Prostate gland (tissue), 2 donors: ENCODE measurements at regions not wholly inside any gene's neighbourhood (a gene's known extent, or its start where the extent isn't known, plus 50 kb on each side); places are given as distances from the start of the nearest gene placed in this dataset.

ENCODE experiments used
- DNase-seq: peaks from one replicate; pipeline ENCODE4 v3.0.0-alpha.2; 2019; ENCODE audit warnings: low spot score
- H3K27ac ChIP-seq, 2 donors: fragments of 200-600 bp; sonication (generic); 2 replicates each; pipeline ENCODE4 v1.5.1; 2017 to 2019
- H3K27me3 ChIP-seq: fragments of 200-600 bp; sonication (generic); replicated peaks from 2 replicates; pipeline ENCODE4 v1.5.1; 2019; ENCODE audit not compliant: insufficient read depth
- H3K36me3 ChIP-seq, 2 donors: fragments of 200-600 bp; sonication (generic); 1 replicate in 1 of 2; 2 replicates in 1 of 2; pipeline versions ENCODE4 v1.5.1 to v1.8.1; 2017 to 2019
- H3K4me1 ChIP-seq: fragments of 200-600 bp; sonication (generic); replicated peaks from 2 replicates; pipeline ENCODE4 v1.5.1; 2019
- H3K4me3 ChIP-seq, 2 donors: fragments of 200-600 bp; sonication (generic); 2 replicates each; pipeline ENCODE4 v1.5.1; 2017 to 2019
- H3K9me3 ChIP-seq: fragments of 200-600 bp; sonication (generic); 2 replicates; pipeline ENCODE4 v1.5.1; 2017
- POLR2A ChIP-seq: fragments of 450-650 bp; IDR thresholded peaks from one replicate; pipeline ENCODE4 v1.6.1; 2016; ENCODE audit warnings: antibody characterized with exemption, mild to moderate bottlenecking
- POLR2AphosphoS5 ChIP-seq: sonication (generic); formaldehyde crosslinking; IDR thresholded peaks from one replicate; pipeline ENCODE4 v1.6.1; 2017; ENCODE audit warnings: antibody characterized with exemption
- WGBS: methylation state at CpG from one replicate; pipeline ENCODE4 v1.1.5; 2018; 5-methylcytosine and 5-hydroxymethylcytosine counted together
- intact Hi-C: fragments of 100-400 bp; cut with DNase I; formaldehyde crosslinking; loops from one replicate; pipeline ENCODE4 v1.14.2; 2022
- TF ChIP-seq, protein P1 (sequence below), 4 experiments: fragments of 200-600 bp in 2 of 4; fragments of 450-650 bp in 2 of 4; sonication (generic) in 2 of 4; IDR thresholded peaks; 1 replicate in 3 of 4; 2 replicates in 1 of 4; pipeline ENCODE4 v1.5.1; 2016 to 2019; ENCODE audit warnings: antibody characterized with exemption in 4 of 4, mild to moderate bottlenecking in 2 of 4, moderate library complexity in 2 of 4

DNA sequence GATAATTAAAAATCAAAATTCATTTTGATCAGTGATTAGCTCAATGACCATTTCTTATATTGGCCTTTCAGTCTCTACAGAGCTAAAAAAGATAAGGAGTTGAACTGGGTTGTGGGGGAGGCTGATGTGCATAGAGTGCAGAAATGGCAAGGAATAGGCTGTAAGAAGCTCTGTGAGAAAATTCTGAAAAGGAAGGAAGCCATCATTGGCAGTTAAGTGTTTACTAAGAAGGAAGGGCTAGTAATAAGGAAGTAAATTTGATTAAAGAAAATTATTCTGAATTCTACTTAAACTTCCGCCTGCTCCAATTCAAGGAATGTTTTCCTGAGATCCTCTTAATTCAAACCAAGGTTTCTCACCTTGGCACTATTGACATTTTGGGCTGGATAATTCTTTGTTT, 187.5 kb downstream of the MZT1 start:
- intact Hi-C loops: no loop called here
- Histone ChIP-seq H3K9me3 (no peaks in the 10 kb centered on the region), H3K36me3 (no peaks in the 10 kb centered on the region), H3K27ac (no peak overlapping the region), H3K4me1 (no peaks in the 10 kb centered on the region), H3K4me3 (no peak overlapping the region), H3K27me3 (no peaks in the 10 kb centered on the region)
- 38% methylated on average over 1 of the region's 1 CpG for WGBS
- TF ChIP-seq, protein P1, sequence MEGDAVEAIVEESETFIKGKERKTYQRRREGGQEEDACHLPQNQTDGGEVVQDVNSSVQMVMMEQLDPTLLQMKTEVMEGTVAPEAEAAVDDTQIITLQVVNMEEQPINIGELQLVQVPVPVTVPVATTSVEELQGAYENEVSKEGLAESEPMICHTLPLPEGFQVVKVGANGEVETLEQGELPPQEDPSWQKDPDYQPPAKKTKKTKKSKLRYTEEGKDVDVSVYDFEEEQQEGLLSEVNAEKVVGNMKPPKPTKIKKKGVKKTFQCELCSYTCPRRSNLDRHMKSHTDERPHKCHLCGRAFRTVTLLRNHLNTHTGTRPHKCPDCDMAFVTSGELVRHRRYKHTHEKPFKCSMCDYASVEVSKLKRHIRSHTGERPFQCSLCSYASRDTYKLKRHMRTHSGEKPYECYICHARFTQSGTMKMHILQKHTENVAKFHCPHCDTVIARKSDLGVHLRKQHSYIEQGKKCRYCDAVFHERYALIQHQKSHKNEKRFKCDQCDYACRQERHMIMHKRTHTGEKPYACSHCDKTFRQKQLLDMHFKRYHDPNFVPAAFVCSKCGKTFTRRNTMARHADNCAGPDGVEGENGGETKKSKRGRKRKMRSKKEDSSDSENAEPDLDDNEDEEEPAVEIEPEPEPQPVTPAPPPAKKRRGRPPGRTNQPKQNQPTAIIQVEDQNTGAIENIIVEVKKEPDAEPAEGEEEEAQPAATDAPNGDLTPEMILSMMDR (IDR thresholded peaks at IDR 0.05): no peak
- TF ChIP-seq POLR2A (no peak), POLR2AphosphoS5 (no peak)
- DNase-seq: no peak

- no peaks in the 10 kb centered on the region for H3K36me3 ChIP-seq
- H3K4me3 ChIP-seq: no peak overlapping the region
- WGBS: 82% methylated on average over 2 of the region's 2 CpGs
- no peak for TF ChIP-seq POLR2A
- TF ChIP-seq, protein P1 (IDR thresholded peaks at IDR 0.05): no peak
- no peak for TF ChIP-seq POLR2AphosphoS5
- H3K27ac ChIP-seq: no peak overlapping the region
- no peaks in the 10 kb centered on the region for H3K4me1 ChIP-seq
- no peaks in the 10 kb centered on the region for H3K9me3 ChIP-seq
- DNase-seq: no peak
- H3K27me3 ChIP-seq: no peaks in the 10 kb centered on the region
- intact Hi-C loops: no loop called here
These were observed 189.6 kb downstream of the MZT1 start for GRCh38 chr13:72537782-72538181.

DNA sequence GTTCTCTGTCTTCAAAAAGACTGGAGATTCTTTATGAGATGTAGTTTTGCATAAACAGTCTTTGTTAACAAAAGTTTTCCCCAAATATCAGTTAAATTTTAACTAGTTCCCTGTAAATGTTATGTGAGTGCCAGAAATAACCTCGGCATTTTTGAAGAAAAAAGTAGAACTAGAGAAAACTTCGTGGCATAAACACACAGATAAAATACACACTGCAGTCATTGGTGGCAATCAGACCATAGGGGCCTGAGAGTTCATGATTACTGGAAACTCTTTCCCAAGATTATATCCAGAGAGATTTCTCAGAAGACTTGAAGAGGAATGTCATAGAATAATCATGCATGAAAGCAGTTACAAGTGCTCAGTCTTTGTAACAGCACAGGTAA, 190.0 kb downstream of the MZT1 start:
- Histone ChIP-seq H3K36me3 (no peaks in the 10 kb centered on the region), H3K4me1 (no peaks in the 10 kb centered on the region), H3K27me3 (no peaks in the 10 kb centered on the region), H3K9me3 (no peaks in the 10 kb centered on the region), H3K4me3 (no peak overlapping the region), H3K27ac (no peak overlapping the region)
- TF ChIP-seq, protein P1 (IDR thresholded peaks at IDR 0.05): no peak
- TF ChIP-seq POLR2AphosphoS5 (no peak), POLR2A (no peak)
- WGBS: 11% methylated on average over 2 of the region's 2 CpGs
- no peak for DNase-seq
- intact Hi-C loops: no loop called here

DNA sequence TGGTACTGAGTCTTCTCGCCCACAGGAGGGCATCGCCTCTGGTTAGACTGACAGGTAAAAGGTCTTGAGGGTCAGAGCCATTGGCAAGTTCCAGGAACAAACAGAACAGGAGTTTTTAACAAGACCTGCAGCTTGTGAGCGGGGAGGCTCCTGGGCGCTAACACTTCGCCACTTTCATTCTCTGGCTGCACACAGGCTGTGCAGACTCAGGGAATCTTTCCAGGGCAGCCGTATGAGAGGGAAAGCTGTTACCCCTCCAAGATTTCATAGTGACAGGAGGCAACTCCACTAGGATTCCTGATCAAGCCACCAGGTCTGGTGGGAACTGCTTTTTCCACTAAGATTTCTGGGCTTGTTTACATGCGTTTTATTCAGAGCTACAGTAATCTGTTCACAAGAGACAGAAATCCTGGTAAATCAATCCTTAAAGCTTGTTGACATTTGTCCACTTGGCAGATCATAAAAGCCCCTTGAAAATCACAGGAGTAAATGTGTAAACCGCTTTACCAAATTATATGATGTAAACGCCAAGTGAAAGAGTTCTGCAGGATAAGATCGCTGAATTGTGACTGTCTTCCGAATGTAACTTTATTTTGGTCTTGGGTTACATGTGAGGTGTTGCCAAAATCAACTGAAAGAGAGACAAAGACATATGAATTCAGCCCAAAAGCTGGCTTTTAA, 190.6 kb downstream of the MZT1 start:
- Histone ChIP-seq H3K36me3 (no peaks in the 10 kb centered on the region), H3K27me3 (no peaks in the 10 kb centered on the region), H3K4me3 (no peak overlapping the region), H3K4me1 (no peaks in the 10 kb centered on the region), H3K27ac (no peak overlapping the region), H3K9me3 (no peaks in the 10 kb centered on the region)
- intact Hi-C loops: no loop called here
- peak; percentile 5 for DNase-seq
- TF ChIP-seq, protein P1 (IDR thresholded peaks at IDR 0.05): no peak
- no peak for TF ChIP-seq POLR2AphosphoS5
- 15% methylated on average over 11 of the region's 11 CpGs for WGBS

DNA sequence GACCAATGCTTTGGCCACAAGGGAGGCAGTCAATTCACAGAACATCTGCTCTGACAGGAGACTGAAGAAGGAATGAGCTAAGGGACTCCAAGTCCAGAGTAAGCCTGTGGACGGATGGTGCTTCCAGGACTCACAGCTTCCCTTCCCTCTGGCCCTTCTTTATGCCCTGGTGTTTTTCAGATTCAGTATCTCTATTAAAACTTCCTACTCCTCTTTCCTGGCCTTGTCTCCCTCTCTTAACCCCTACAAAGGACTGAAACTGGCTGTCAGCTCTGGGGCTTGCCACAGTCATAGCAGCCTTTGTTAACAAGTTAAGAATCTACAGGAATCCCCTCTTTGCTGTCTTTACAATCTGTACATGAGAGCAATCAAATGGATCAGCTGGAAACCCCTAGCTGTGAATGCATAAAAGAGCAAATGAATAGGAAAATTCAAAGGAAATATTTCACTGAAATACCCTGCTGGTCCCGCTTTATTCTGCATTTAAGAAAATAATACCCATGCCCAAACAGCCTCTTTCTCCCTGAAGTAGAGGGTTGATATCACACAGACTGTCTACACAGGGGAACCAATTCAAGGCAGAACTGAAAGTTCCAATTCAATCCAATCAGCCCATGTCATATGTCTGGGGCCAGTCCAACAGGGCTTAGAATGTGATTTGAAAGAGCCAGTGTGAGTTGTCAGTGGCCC, 192.3 kb downstream of the MZT1 start:
- no peak overlapping the region for H3K4me3 ChIP-seq
- intact Hi-C loops: no loop called here
- H3K9me3 ChIP-seq: no peaks in the 10 kb centered on the region
- WGBS: 78% methylated on average over 2 of the region's 2 CpGs
- no peak overlapping the region for H3K27ac ChIP-seq
- H3K4me1 ChIP-seq: no peaks in the 10 kb centered on the region
- no peaks in the 10 kb centered on the region for H3K27me3 ChIP-seq
- no peak for TF ChIP-seq POLR2A
- TF ChIP-seq, protein P1 (IDR thresholded peaks at IDR 0.05): no peak
- DNase-seq: no peak
- no peaks in the 10 kb centered on the region for H3K36me3 ChIP-seq
